ENCODE measurements at regions not wholly inside any gene's neighbourhood (a gene's known extent, or its start where the extent isn't known, plus 50 kb on each side); places are given as distances from the start of the nearest gene placed in this dataset.
"Not testable (repeated sequence)": the region's sequence is repeated elsewhere in the genome, so short reads cannot be mapped to it uniquely, and the experiment has no call there.

GRCh38 chr6:145283209-145283608, 452.1 kb downstream of the EPM2A start:
- ATAC-seq; H3K4me3 Mint-ChIP-seq; H3K9me3 Mint-ChIP-seq; H3K4me3 ChIP-seq; H3K27me3 Mint-ChIP-seq (ENCODE audit: insufficient read depth, low read depth, poor library complexity); H3K4me2 ChIP-seq; H3K27ac Mint-ChIP-seq; H3K36me3 Mint-ChIP-seq (ENCODE audit: low read depth); H2AFZ ChIP-seq; H4K20me1 ChIP-seq (replicated peaks; ENCODE audit: insufficient read depth); H3K27me3 ChIP-seq (ENCODE audit: insufficient read depth); H3K36me3 ChIP-seq (ENCODE audit: insufficient read depth); H3K4me1 ChIP-seq (ENCODE audit: insufficient read depth); H3K4me1 Mint-ChIP-seq; DNase-seq (ENCODE audit: low spot score); H3K79me2 ChIP-seq (replicated peaks; ENCODE audit: insufficient read depth); H3F3A ChIP-seq (replicated peaks; ENCODE audit: low read depth); H3K27ac ChIP-seq (ENCODE audit: low read depth); H3K9me2 ChIP-seq (ENCODE audit: insufficient read depth): not testable (repeated sequence)

- Mint-ChIP-seq H3K27me3 (ENCODE audit: insufficient read depth, low read depth, poor library complexity) (no peaks in the 10 kb centered on the region), H3K36me3 (ENCODE audit: low read depth) (no peaks in the 10 kb centered on the region), H3K4me1 (peaks cover 3% of the 10 kb centered on the region; the same call in 1 of the 3 replicates), H3K9me3 (peaks cover 4% of the 10 kb centered on the region; the same call in 1 of the 3 replicates), H3K27ac (no peak overlapping the region), H3K4me3 (no peak overlapping the region)
- H3K27ac ChIP-seq (ENCODE audit: low read depth): no peak overlapping the region
- no peaks in the 10 kb centered on the region for H3K36me3 ChIP-seq (ENCODE audit: insufficient read depth)
- no peak for DNase-seq (ENCODE audit: low spot score)
- H3K4me1 ChIP-seq (ENCODE audit: insufficient read depth): no peaks in the 10 kb centered on the region
- H2AFZ ChIP-seq: no peak overlapping the region
- H3F3A ChIP-seq (replicated peaks; ENCODE audit: low read depth): no peaks in the 10 kb centered on the region
- no peaks in the 10 kb centered on the region for H4K20me1 ChIP-seq (replicated peaks; ENCODE audit: insufficient read depth)
- H3K9me2 ChIP-seq (ENCODE audit: insufficient read depth): no peaks in the 10 kb centered on the region
- no peak overlapping the region for H3K4me3 ChIP-seq
- no peak for ATAC-seq
- no peak overlapping the region for H3K4me2 ChIP-seq
- H3K27me3 ChIP-seq (ENCODE audit: insufficient read depth): no peaks in the 10 kb centered on the region
- H3K79me2 ChIP-seq (replicated peaks; ENCODE audit: insufficient read depth): no peaks in the 10 kb centered on the region
- no peak for TF ChIP-seq JUNB (IDR thresholded peaks at IDR 0.05; ENCODE audit: unreplicated experiment)
- TF ChIP-seq CTCF (conservative IDR thresholded peaks at IDR 0.05; ENCODE audit: low read depth in 2 of 2): no peak
- TF ChIP-seq EZH2phosphoT487 (IDR thresholded peaks at IDR 0.05; ENCODE audit: unreplicated experiment): no peak
- no peak for TF ChIP-seq ZNF331 (CRISPR knock-in tag; IDR thresholded peaks at IDR 0.05; ENCODE audit: low read depth)
- TF ChIP-seq NANOG (IDR thresholded peaks at IDR 0.05; ENCODE audit: borderline replicate concordance): no peak
- TF ChIP-seq REST (IDR thresholded peaks at IDR 0.05; ENCODE audit: unreplicated experiment): no peak
- TF ChIP-seq ZNF114 (CRISPR knock-in tag; IDR thresholded peaks at IDR 0.05): no peak
- no peak for TF ChIP-seq CREB1 (CRISPR knock-in tag; IDR thresholded peaks at IDR 0.05; ENCODE audit: low read depth)
- no peak for TF ChIP-seq STAT1 (IDR thresholded peaks at IDR 0.05; ENCODE audit: unreplicated experiment)
- TF ChIP-seq ZNF462 (CRISPR knock-in tag; IDR thresholded peaks at IDR 0.05): no peak
- no peak for TF ChIP-seq POLR2AphosphoS5 (IDR thresholded peaks at IDR 0.05; ENCODE audit: low read depth)
These were observed 451.5 kb downstream of the EPM2A start for GRCh38 chr6:145283856-145284255.

Measured in GM23338 (cell line).